Activated naive CD8-positive, alpha-beta T cell treated with anti-CD3 and anti-CD28 coated beads, Interleukin-2, amount 10 ng/mL, durations not matched to agents 7 days and 5 days (primary cell): ENCODE measurements at regions not wholly inside any gene's neighbourhood (a gene's known extent, or its start where the extent isn't known, plus 50 kb on each side); places are given as distances from the start of the nearest gene placed in this dataset.

Source experiments
- ATAC-seq: fragments of 150-1000 bp; cut with Tn5 transposase; one replicate; pipeline ENCODE4 v1.10.0; 2021; ENCODE audit warnings: low read depth, moderate library complexity
- POLR2A ChIA-PET: fragments of 350-600 bp; sonication (Branson Sonifier 250); formaldehyde crosslinking; loops from one replicate; lab custom pipeline; 2021; ENCODE audit warnings: antibody characterized with exemption; lab: Charles Lee
- DNase-seq: peaks from one replicate; pipeline ENCODE4 v3.0.0; 2021
- H3K27ac Mint-ChIP-seq: one replicate; pipeline ENCODE4 v1.8.0; 2022; ENCODE audit warnings: mild to moderate bottlenecking, mixed read lengths
- H3K27me3 Mint-ChIP-seq: one replicate; pipeline ENCODE4 v1.8.0; 2022; ENCODE audit warnings: mild to moderate bottlenecking, moderate library complexity, mixed read lengths
- H3K36me3 Mint-ChIP-seq: one replicate; pipeline ENCODE4 v1.8.0; 2021; ENCODE audit warnings: mild to moderate bottlenecking, mixed read lengths
- H3K4me1 Mint-ChIP-seq: one replicate; pipeline ENCODE4 v1.8.0; 2021; ENCODE audit warnings: mixed read lengths
- H3K4me3 Mint-ChIP-seq: one replicate; pipeline ENCODE4 v1.8.0; 2022; ENCODE audit warnings: mild to moderate bottlenecking, moderate library complexity, mixed read lengths
- H3K9me3 Mint-ChIP-seq: one replicate; pipeline ENCODE4 v1.8.0; 2021; ENCODE audit warnings: mixed read lengths

GRCh38 chr9:677461-678097 lies 163.9 kb upstream of the DMRT1 start:
- H3K4me1 Mint-ChIP-seq, result peaks cover 26% of the 10 kb centered on the region
- no peaks in the 10 kb centered on the region for H3K36me3 Mint-ChIP-seq
- H3K9me3 Mint-ChIP-seq, result no peaks in the 10 kb centered on the region
- ATAC-seq, result peak; percentile 50
- DNase-seq, result no peak
- H3K27ac Mint-ChIP-seq, result peak overlapping the region; percentile 78
- H3K27me3 Mint-ChIP-seq, result peaks cover 2% of the 10 kb centered on the region
- POLR2A ChIA-PET, result interaction anchor here (1.0 kb wide), 1 partner anchor 24 kb away, joined by 4 read pairs; no protein-coding TSS in a partner anchor
- peak overlapping the region; percentile 84 for H3K4me3 Mint-ChIP-seq

GRCh38 chr9:678897-679296 lies 162.6 kb upstream of the DMRT1 start:
- Mint-ChIP-seq H3K36me3 (no peaks in the 10 kb centered on the region), H3K27me3 (peaks cover 2% of the 10 kb centered on the region), H3K27ac (no peak overlapping the region), H3K4me3 (no peak overlapping the region), H3K4me1 (peaks cover 26% of the 10 kb centered on the region), H3K9me3 (no peaks in the 10 kb centered on the region)
- POLR2A ChIA-PET, result no interaction called here
- no peak for ATAC-seq
- no peak for DNase-seq

- Mint-ChIP-seq H3K4me3 (no peak overlapping the region), H3K4me1 (peaks cover 23% of the 10 kb centered on the region), H3K27ac (no peak overlapping the region), H3K36me3 (no peaks in the 10 kb centered on the region), H3K9me3 (no peaks in the 10 kb centered on the region), H3K27me3 (peaks cover 2% of the 10 kb centered on the region)
- POLR2A ChIA-PET, result no interaction called here
- DNase-seq (no peak), ATAC-seq (no peak)
Measured at GRCh38 chr9:679462-679861, 162.0 kb upstream of the DMRT1 start.

- DNase-seq (no peak), ATAC-seq (no peak)
- Mint-ChIP-seq H3K27me3 (peaks cover 5% of the 10 kb centered on the region), H3K27ac (no peak overlapping the region), H3K9me3 (no peaks in the 10 kb centered on the region), H3K4me1 (peaks cover 23% of the 10 kb centered on the region), H3K36me3 (no peaks in the 10 kb centered on the region), H3K4me3 (no peak overlapping the region)
- POLR2A ChIA-PET, result no interaction called here
Measured at GRCh38 chr9:680106-680505, 161.4 kb upstream of the DMRT1 start.

- H3K36me3 Mint-ChIP-seq, result no peaks in the 10 kb centered on the region
- peaks cover 7% of the 10 kb centered on the region for H3K27me3 Mint-ChIP-seq
- ATAC-seq (no peak), DNase-seq (no peak)
- POLR2A ChIA-PET, result interaction anchor here (0.6 kb wide), 1 partner anchor 302 kb away, joined by 3 read pairs; no protein-coding TSS in a partner anchor
- no peaks in the 10 kb centered on the region for H3K9me3 Mint-ChIP-seq
- H3K4me1 Mint-ChIP-seq, result no peaks in the 10 kb centered on the region
- no peak overlapping the region for H3K27ac Mint-ChIP-seq
- no peak overlapping the region for H3K4me3 Mint-ChIP-seq
Measured at GRCh38 chr9:682633-683508, 158.6 kb upstream of the DMRT1 start.

GRCh38 chr9:683509-684021 lies 157.9 kb upstream of the DMRT1 start:
- POLR2A ChIA-PET, result no interaction called here
- Mint-ChIP-seq H3K27ac (no peak overlapping the region), H3K4me3 (no peak overlapping the region), H3K4me1 (no peaks in the 10 kb centered on the region), H3K9me3 (no peaks in the 10 kb centered on the region), H3K36me3 (no peaks in the 10 kb centered on the region), H3K27me3 (peaks cover 7% of the 10 kb centered on the region)
- no peak for DNase-seq
- no peak for ATAC-seq

- H3K27me3 Mint-ChIP-seq, result peaks cover 7% of the 10 kb centered on the region
- H3K4me1 Mint-ChIP-seq, result no peaks in the 10 kb centered on the region
- H3K9me3 Mint-ChIP-seq, result no peaks in the 10 kb centered on the region
- no peaks in the 10 kb centered on the region for H3K36me3 Mint-ChIP-seq
- H3K27ac Mint-ChIP-seq, result no peak overlapping the region
- ATAC-seq, result no peak
- POLR2A ChIA-PET, result interaction anchor here (1.2 kb wide), 1 partner anchor 67 kb away, joined by 3 read pairs; no protein-coding TSS in a partner anchor
- no peak overlapping the region for H3K4me3 Mint-ChIP-seq
- no peak for DNase-seq
Measured at GRCh38 chr9:684054-684890, 157.2 kb upstream of the DMRT1 start.

GRCh38 chr9:684941-685340 lies 156.6 kb upstream of the DMRT1 start:
- peaks cover 7% of the 10 kb centered on the region for H3K27me3 Mint-ChIP-seq
- POLR2A ChIA-PET, result interaction anchor here (1.2 kb wide), 1 partner anchor 67 kb away, joined by 3 read pairs; no protein-coding TSS in a partner anchor
- no peaks in the 10 kb centered on the region for H3K36me3 Mint-ChIP-seq
- H3K27ac Mint-ChIP-seq, result no peak overlapping the region
- no peak for DNase-seq
- no peak overlapping the region for H3K4me3 Mint-ChIP-seq
- no peaks in the 10 kb centered on the region for H3K4me1 Mint-ChIP-seq
- H3K9me3 Mint-ChIP-seq, result no peaks in the 10 kb centered on the region
- no peak for ATAC-seq

- no peak overlapping the region for H3K27ac Mint-ChIP-seq
- H3K27me3 Mint-ChIP-seq, result peaks cover 9% of the 10 kb centered on the region
- H3K36me3 Mint-ChIP-seq, result no peaks in the 10 kb centered on the region
- ATAC-seq (no peak), DNase-seq (no peak)
- H3K4me3 Mint-ChIP-seq, result no peak overlapping the region
- POLR2A ChIA-PET, result no interaction called here
- no peaks in the 10 kb centered on the region for H3K9me3 Mint-ChIP-seq
- H3K4me1 Mint-ChIP-seq, result no peaks in the 10 kb centered on the region
Measured at GRCh38 chr9:686321-686813, 155.1 kb upstream of the DMRT1 start.

GRCh38 chr9:687034-687785 lies 154.3 kb upstream of the DMRT1 start:
- H3K9me3 Mint-ChIP-seq, result no peaks in the 10 kb centered on the region
- ATAC-seq (no peak), DNase-seq (no peak)
- no peak overlapping the region for H3K27ac Mint-ChIP-seq
- H3K4me1 Mint-ChIP-seq, result no peaks in the 10 kb centered on the region
- no peak overlapping the region for H3K4me3 Mint-ChIP-seq
- POLR2A ChIA-PET, result no interaction called here
- no peaks in the 10 kb centered on the region for H3K36me3 Mint-ChIP-seq
- peaks cover 9% of the 10 kb centered on the region for H3K27me3 Mint-ChIP-seq

- peaks cover 9% of the 10 kb centered on the region for H3K27me3 Mint-ChIP-seq
- H3K36me3 Mint-ChIP-seq, result no peaks in the 10 kb centered on the region
- no peak overlapping the region for H3K27ac Mint-ChIP-seq
- POLR2A ChIA-PET, result no interaction called here
- no peaks in the 10 kb centered on the region for H3K9me3 Mint-ChIP-seq
- DNase-seq (no peak), ATAC-seq (no peak)
- H3K4me3 Mint-ChIP-seq, result no peak overlapping the region
- no peaks in the 10 kb centered on the region for H3K4me1 Mint-ChIP-seq
Measured at GRCh38 chr9:687994-688393, 153.5 kb upstream of the DMRT1 start.

- Mint-ChIP-seq H3K27ac (no peak overlapping the region), H3K27me3 (peaks cover 7% of the 10 kb centered on the region), H3K36me3 (no peaks in the 10 kb centered on the region), H3K4me3 (no peak overlapping the region), H3K9me3 (no peaks in the 10 kb centered on the region), H3K4me1 (peaks cover 13% of the 10 kb centered on the region)
- ATAC-seq (no peak), DNase-seq (no peak)
- POLR2A ChIA-PET, result no interaction called here
Measured at GRCh38 chr9:690517-691111, 150.9 kb upstream of the DMRT1 start.
